GM23338 (cell line): ENCODE measurements at regions not wholly inside any gene's neighbourhood (a gene's known extent, or its start where the extent isn't known, plus 50 kb on each side); places are given as distances from the start of the nearest gene placed in this dataset.

Source experiments
- ATAC-seq: fragments of 200-7000 bp; cut with Tn5 transposase; 3 replicates; pipeline ENCODE4 v1.9.1; 2020
- DNase-seq: peaks from one replicate; pipeline ENCODE4 v3.0.0-alpha.2; 2015; ENCODE audit warnings: low spot score
- H2AFZ ChIP-seq: fragments of 200-600 bp; sonication (generic); 2 replicates; pipeline ENCODE4 v1.8.0; 2016; ENCODE audit warnings: antibody characterized with exemption, mild to moderate bottlenecking, moderate library complexity
- H3F3A ChIP-seq: fragments of 200-600 bp; sonication (generic); replicated peaks from 2 replicates; pipeline ENCODE4 v1.8.0; 2017; ENCODE audit warnings: antibody characterized with exemption, mixed run types, low read depth
- H3K27ac ChIP-seq: fragments of 200-600 bp; sonication (generic); 2 replicates; pipeline ENCODE4 v1.6.1; 2016; ENCODE audit warnings: low read depth
- H3K27me3 ChIP-seq: fragments of 200-600 bp; sonication (generic); 2 replicates; pipeline ENCODE4 v1.8.0; 2016; ENCODE audit warnings: mild to moderate bottlenecking, mixed run types, moderate library complexity; ENCODE audit not compliant: insufficient read depth
- H3K36me3 ChIP-seq: fragments of 200-600 bp; sonication (generic); 2 replicates; pipeline ENCODE4 v1.8.0; 2016; ENCODE audit warnings: mild to moderate bottlenecking; ENCODE audit not compliant: insufficient read depth
- H3K4me1 ChIP-seq: fragments of 200-600 bp; sonication (generic); 2 replicates; pipeline ENCODE4 v1.8.0; 2016; ENCODE audit warnings: mild to moderate bottlenecking, moderate library complexity; ENCODE audit not compliant: insufficient read depth
- H3K4me2 ChIP-seq: fragments of 200-600 bp; sonication (generic); 2 replicates; pipeline ENCODE4 v1.7.1; 2017; ENCODE audit warnings: mixed run types
- H3K4me3 ChIP-seq: fragments of 200-600 bp; sonication (generic); 2 replicates; pipeline ENCODE4 v1.6.1; 2016; ENCODE audit warnings: mixed run types
- H3K79me2 ChIP-seq: fragments of 200-600 bp; sonication (generic); replicated peaks from 2 replicates; pipeline ENCODE4 v1.8.0; 2017; ENCODE audit warnings: mild to moderate bottlenecking; ENCODE audit not compliant: insufficient read depth
- H3K9me2 ChIP-seq: fragments of 200-600 bp; sonication (generic); 2 replicates; pipeline ENCODE4 v1.8.0; 2017; ENCODE audit not compliant: insufficient read depth
- H4K20me1 ChIP-seq: fragments of 200-600 bp; sonication (generic); replicated peaks from 2 replicates; pipeline ENCODE4 v1.8.0; 2017; ENCODE audit warnings: mild to moderate bottlenecking; ENCODE audit not compliant: insufficient read depth
- H3K27ac Mint-ChIP-seq: 2 replicates; pipeline ENCODE4 v1.8.0; 2020; ENCODE audit warnings: inconsistent platforms, mild to moderate bottlenecking, moderate library complexity, mixed read lengths
- H3K27me3 Mint-ChIP-seq: 3 replicates; pipeline ENCODE4 v1.8.0; 2022; ENCODE audit warnings: low read depth, mild to moderate bottlenecking, moderate library complexity, mixed read lengths, inconsistent platforms; ENCODE audit not compliant: insufficient read depth, poor library complexity
- H3K36me3 Mint-ChIP-seq: 3 replicates; pipeline ENCODE4 v1.8.0; 2021; ENCODE audit warnings: low read depth, mild to moderate bottlenecking, inconsistent platforms, moderate library complexity, mixed read lengths
- H3K4me1 Mint-ChIP-seq: 3 replicates; pipeline ENCODE4 v1.8.0; 2020; ENCODE audit warnings: mild to moderate bottlenecking, inconsistent platforms, mixed read lengths
- H3K4me3 Mint-ChIP-seq: 3 replicates; pipeline ENCODE4 v1.8.0; 2021; ENCODE audit warnings: moderate library complexity, mild to moderate bottlenecking, inconsistent platforms, mixed read lengths
- H3K9me3 Mint-ChIP-seq: 3 replicates; pipeline ENCODE4 v1.8.0; 2020; ENCODE audit warnings: moderate library complexity, mild to moderate bottlenecking, inconsistent platforms, mixed read lengths
- CTCF ChIP-seq, 2 experiments: fragments of 200-600 bp in 1 of 2; sonication (generic) in 1 of 2; conservative IDR thresholded peaks; 2 replicates each; pipeline versions ENCODE4 v1.5.1 to v1.6.1; 2016 to 2017; ENCODE audit warnings: antibody characterized with exemption in 2 of 2, low read depth in 2 of 2, mild to moderate bottlenecking in 2 of 2, moderate library complexity in 1 of 2
- ETS1 ChIP-seq: IDR thresholded peaks from 2 replicates; pipeline ENCODE4 v1.6.1; 2016; ENCODE audit warnings: antibody characterized with exemption
- JUNB ChIP-seq: IDR thresholded peaks from one replicate; pipeline ENCODE4 v1.6.1; 2016; ENCODE audit warnings: antibody characterized with exemption; ENCODE audit not compliant: unreplicated experiment
- STAT1 ChIP-seq: IDR thresholded peaks from one replicate; pipeline ENCODE4 v1.6.1; 2016; ENCODE audit warnings: antibody characterized with exemption; ENCODE audit not compliant: unreplicated experiment

- TF ChIP-seq JUNB (no peak), STAT1 (no peak), CTCF (conservative IDR thresholded peaks at IDR 0.05; ENCODE audit: low read depth in 2 of 2) (no peak)
- H3K36me3 ChIP-seq: no peaks in the 10 kb centered on the region
- Mint-ChIP-seq H3K36me3 (no peaks in the 10 kb centered on the region), H3K4me1 (peaks cover 4% of the 10 kb centered on the region; the same call in 1 of the 3 replicates), H3K4me3 (no peak overlapping the region), H3K27me3 (no peaks in the 10 kb centered on the region), H3K9me3 (no peaks in the 10 kb centered on the region), H3K27ac (no peak overlapping the region)
- H3K27me3 ChIP-seq: no peaks in the 10 kb centered on the region
- no peaks in the 10 kb centered on the region for H3K79me2 ChIP-seq
- H3K4me1 ChIP-seq: no peaks in the 10 kb centered on the region
- no peaks in the 10 kb centered on the region for H3K9me2 ChIP-seq
- no peak overlapping the region for H3K4me2 ChIP-seq
- H2AFZ ChIP-seq: no peak overlapping the region
- DNase-seq (no peak), ATAC-seq (no peak)
- no peak overlapping the region for H3K4me3 ChIP-seq
- H4K20me1 ChIP-seq: no peaks in the 10 kb centered on the region
- no peak overlapping the region for H3K27ac ChIP-seq
- H3F3A ChIP-seq: no peaks in the 10 kb centered on the region
Measured at GRCh38 chrX:110410603-110411002, 52.0 kb downstream of the RTL9 start.

DNA sequence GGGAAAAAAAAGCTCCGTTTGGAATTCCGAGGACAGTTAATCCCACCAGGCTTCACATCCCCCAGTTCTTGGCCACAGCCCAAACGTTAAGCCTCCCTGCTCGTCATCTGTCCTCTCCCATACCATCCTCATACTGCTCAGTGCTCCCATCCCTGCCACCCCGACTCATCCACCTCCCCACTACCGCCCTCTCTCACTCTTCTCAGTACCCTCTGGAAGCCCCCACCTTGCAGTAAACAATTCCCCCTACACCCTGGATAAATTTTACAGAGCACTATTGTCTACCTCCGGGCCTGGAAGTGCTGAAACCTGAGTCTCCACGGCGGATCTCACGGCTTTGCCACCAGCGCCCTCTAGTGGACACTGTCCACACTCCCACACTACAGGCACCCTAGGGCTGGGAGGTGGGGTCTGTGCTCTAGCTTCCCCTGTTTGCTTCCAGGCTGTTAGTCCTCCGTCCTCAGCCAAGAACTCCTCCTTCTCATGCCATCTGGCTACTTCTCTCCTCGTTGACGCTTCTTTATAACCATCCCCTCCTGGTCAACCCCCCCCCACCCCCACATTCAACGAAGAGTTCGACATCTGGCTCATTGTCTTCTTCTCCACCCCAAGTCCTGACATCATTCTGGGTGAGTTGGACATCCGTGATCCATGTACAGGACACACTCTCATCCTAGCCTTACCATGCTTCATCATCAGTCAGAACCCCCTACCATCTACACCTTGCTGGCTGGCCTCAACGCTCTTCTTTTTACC, 54.5 kb downstream of the RTL9 start:
- H3K4me1 ChIP-seq: no peaks in the 10 kb centered on the region
- TF ChIP-seq ETS1: no peak
- TF ChIP-seq CTCF (conservative IDR thresholded peaks at IDR 0.05; ENCODE audit: low read depth in 2 of 2): peak; percentile 70 to 88
- H3K79me2 ChIP-seq: no peaks in the 10 kb centered on the region
- H3K27me3 ChIP-seq: no peaks in the 10 kb centered on the region
- H4K20me1 ChIP-seq: no peaks in the 10 kb centered on the region
- no peak overlapping the region for H3K27ac ChIP-seq
- no peaks in the 10 kb centered on the region for H3F3A ChIP-seq
- peak overlapping the region; percentile 65; the same call in 1 of the 2 replicates for H3K4me2 ChIP-seq
- no peaks in the 10 kb centered on the region for H3K9me2 ChIP-seq
- no peaks in the 10 kb centered on the region for H3K36me3 ChIP-seq
- H3K4me3 ChIP-seq: peak overlapping the region; percentile 30; the same call in 1 of the 2 replicates
- DNase-seq (peak; percentile 79), ATAC-seq (peak; percentile 98)
- H3K4me1 Mint-ChIP-seq: peaks cover 9% of the 10 kb centered on the region
- H3K27ac Mint-ChIP-seq: no peak overlapping the region
- no peaks in the 10 kb centered on the region for H3K9me3 Mint-ChIP-seq
- H3K27me3 Mint-ChIP-seq: no peaks in the 10 kb centered on the region
- H2AFZ ChIP-seq: peak overlapping the region; percentile 80
- H3K36me3 Mint-ChIP-seq: no peaks in the 10 kb centered on the region
- peak overlapping the region; percentile 42; the same call in 2 of the 3 replicates for H3K4me3 Mint-ChIP-seq
